ENCODE measurements at regions not wholly inside any gene's neighbourhood (a gene's known extent, or its start where the extent isn't known, plus 50 kb on each side); places are given as distances from the start of the nearest gene placed in this dataset.

DNA sequence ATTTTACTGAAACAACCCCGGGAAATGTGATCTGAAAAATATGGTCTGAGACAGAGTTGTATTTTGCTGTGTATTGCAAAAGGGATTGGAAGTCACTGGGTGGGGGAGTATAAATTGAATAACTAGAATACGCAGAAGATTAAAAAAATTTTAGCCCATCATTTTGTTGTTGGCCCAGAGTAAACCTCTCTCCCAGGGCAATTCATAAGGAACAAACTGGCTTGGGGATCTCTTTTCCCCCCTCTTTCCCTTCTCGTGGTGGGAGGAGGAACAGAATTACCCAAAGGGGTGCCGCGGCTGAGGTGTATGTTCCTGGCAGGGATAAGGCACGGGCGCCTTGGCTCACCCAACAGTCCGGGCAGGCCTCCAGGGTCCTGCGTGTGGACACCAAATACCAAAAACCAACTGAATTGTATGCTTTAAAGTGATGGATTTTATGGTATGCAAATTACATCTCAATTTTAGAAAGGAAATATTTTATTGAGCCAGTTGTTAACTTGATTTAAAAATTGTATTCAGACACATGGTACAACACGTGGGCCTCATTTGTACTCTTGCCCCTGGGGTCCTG is 121.2 kb upstream of the SPRED2 start:
- H3K27ac ChIP-seq: no peak overlapping the region
- TF ChIP-seq ZFX (IDR thresholded peaks at IDR 0.05; ENCODE audit: borderline replicate concordance) (no peak), CTCF (IDR thresholded peaks at IDR 0.05) (peak; percentile 72)

DNA sequence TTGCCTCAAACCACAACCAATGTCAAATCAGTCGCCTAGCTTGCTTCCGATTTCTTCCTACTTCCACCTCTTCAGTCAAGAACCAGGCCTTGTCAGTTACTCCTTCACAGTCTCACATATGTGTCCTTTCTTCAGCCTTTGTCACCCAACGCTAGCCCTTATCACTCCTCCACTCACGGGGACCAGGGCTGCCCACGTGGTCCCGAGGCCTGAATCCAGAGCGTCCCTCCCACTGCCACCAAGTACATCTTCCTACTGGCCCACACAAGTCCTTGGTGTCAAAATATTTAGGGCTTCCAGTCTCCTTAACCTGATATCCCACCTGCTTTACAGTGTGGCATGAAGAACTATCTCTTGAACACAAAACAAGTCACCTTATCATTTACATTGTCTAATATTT is 119.1 kb upstream of the SPRED2 start:
- TF ChIP-seq CTCF (IDR thresholded peaks at IDR 0.05) (no peak), ZFX (IDR thresholded peaks at IDR 0.05; ENCODE audit: borderline replicate concordance) (no peak)
- H3K27ac ChIP-seq: no peak overlapping the region

- TF ChIP-seq CTCF (IDR thresholded peaks at IDR 0.05) (no peak), ZFX (IDR thresholded peaks at IDR 0.05; ENCODE audit: borderline replicate concordance) (no peak)
- no peak overlapping the region for H3K27ac ChIP-seq
These were observed 117.8 kb upstream of the SPRED2 start for GRCh38 chr2:65550246-65550645.

GRCh38 chr2:65549631-65550030 is 117.2 kb upstream of the SPRED2 start:
- TF ChIP-seq ZFX (IDR thresholded peaks at IDR 0.05; ENCODE audit: borderline replicate concordance) (no peak), CTCF (IDR thresholded peaks at IDR 0.05) (no peak)
- no peak overlapping the region for H3K27ac ChIP-seq

GRCh38 chr2:65549257-65549627 is 116.8 kb upstream of the SPRED2 start:
- TF ChIP-seq CTCF (IDR thresholded peaks at IDR 0.05): no peak
- no peak for TF ChIP-seq ZFX (IDR thresholded peaks at IDR 0.05; ENCODE audit: borderline replicate concordance)
- H3K27ac ChIP-seq: no peak overlapping the region

DNA sequence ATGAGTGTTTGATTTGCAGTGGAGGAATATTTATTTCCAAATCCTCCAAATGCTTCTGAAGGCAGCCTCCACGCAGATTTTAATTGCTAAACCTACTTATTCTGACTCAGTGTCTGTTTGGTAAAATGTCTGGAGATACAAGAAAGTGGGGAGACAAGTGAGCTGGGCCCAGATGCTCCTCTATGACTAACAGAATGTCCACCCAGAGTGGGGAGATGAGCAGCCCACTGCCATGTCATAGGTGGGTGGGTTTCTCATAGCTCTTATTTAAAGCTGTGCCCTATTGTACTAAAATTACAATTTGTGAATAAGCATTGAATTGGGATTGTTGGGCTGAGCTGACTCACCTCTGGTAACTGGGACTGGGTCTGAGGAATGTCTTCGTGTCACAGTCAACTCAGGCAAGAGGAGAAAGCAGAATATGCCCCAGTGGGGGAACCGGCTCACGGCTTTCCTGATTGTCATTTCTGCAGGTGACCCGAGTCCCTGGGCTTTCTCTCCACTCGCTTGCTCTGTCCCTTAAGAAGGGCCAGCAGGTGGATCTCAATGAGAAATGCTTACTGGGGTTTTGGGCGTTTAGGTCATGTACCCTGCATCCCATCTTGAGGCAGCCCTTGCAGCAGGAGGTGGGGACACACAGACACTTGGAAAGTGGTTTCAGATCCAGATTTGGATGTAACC is 116.3 kb upstream of the SPRED2 start:
- TF ChIP-seq ZFX (IDR thresholded peaks at IDR 0.05; ENCODE audit: borderline replicate concordance): no peak
- no peak for TF ChIP-seq CTCF (IDR thresholded peaks at IDR 0.05)

DNA sequence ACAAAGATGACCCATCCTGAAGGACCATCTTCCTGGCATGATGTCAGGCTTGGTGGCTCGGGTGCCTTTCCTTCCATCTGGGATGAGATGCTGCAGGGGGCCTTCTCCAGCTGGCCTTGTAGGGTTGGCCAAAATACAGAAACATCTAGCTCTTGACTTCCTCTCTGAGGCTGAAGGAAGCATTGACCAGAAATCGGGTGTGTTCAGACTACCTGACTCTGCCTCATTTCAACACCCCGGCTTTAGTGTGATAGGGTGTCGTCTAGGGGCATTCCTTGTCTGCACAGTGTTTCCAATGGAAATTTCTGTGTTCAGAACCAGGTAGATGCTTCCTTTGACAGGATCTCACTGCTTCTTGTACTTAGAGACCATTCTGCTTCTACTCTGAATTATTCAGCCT is 115.7 kb upstream of the SPRED2 start:
- H3K27ac ChIP-seq: no peak overlapping the region
- TF ChIP-seq CTCF (IDR thresholded peaks at IDR 0.05) (no peak), ZFX (IDR thresholded peaks at IDR 0.05; ENCODE audit: borderline replicate concordance) (no peak)

More for the DNA sequence above, 116.3 kb upstream of the SPRED2 start:
- no peak overlapping the region for H3K27ac ChIP-seq
